ENCODE measurements at regions not wholly inside any gene's neighbourhood (a gene's known extent, or its start where the extent isn't known, plus 50 kb on each side); places are given as distances from the start of the nearest gene placed in this dataset.

DNA sequence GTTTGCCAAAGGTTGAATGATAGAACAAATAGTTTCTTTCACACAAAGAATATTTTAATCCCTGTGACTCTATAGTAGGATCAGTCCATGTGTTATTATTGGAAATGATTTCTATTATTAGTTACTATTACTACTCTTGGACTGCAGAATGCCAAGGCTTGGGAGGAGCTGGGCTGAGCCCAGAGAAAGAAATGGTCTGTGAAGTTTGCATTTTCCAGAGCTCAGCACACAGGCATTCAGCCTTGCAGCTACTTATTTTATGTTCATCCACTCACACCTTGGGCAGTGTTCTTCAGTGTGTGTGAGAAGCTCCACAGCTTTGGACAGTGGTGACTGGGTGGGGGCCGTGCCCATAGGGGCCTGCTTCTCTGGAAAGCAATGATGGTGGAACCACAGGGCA lies 583.1 kb downstream of the CCDC171 start:
- Mint-ChIP-seq H3K36me3 (no peaks in the 10 kb centered on the region), H3K4me1 (peaks cover 21% of the 10 kb centered on the region), H3K4me3 (no peak overlapping the region), H3K27ac (no peak overlapping the region), H3K9me3 (no peaks in the 10 kb centered on the region), H3K27me3 (ENCODE audit: low read depth) (no peaks in the 10 kb centered on the region)
- no peak for DNase-seq (ENCODE audit: low spot score in 2 of 2, unreplicated experiment in 2 of 2)
- TF ChIP-seq, protein P1, sequence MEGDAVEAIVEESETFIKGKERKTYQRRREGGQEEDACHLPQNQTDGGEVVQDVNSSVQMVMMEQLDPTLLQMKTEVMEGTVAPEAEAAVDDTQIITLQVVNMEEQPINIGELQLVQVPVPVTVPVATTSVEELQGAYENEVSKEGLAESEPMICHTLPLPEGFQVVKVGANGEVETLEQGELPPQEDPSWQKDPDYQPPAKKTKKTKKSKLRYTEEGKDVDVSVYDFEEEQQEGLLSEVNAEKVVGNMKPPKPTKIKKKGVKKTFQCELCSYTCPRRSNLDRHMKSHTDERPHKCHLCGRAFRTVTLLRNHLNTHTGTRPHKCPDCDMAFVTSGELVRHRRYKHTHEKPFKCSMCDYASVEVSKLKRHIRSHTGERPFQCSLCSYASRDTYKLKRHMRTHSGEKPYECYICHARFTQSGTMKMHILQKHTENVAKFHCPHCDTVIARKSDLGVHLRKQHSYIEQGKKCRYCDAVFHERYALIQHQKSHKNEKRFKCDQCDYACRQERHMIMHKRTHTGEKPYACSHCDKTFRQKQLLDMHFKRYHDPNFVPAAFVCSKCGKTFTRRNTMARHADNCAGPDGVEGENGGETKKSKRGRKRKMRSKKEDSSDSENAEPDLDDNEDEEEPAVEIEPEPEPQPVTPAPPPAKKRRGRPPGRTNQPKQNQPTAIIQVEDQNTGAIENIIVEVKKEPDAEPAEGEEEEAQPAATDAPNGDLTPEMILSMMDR (IDR thresholded peaks at IDR 0.05; ENCODE audit: unreplicated experiment) = no peak

DNA sequence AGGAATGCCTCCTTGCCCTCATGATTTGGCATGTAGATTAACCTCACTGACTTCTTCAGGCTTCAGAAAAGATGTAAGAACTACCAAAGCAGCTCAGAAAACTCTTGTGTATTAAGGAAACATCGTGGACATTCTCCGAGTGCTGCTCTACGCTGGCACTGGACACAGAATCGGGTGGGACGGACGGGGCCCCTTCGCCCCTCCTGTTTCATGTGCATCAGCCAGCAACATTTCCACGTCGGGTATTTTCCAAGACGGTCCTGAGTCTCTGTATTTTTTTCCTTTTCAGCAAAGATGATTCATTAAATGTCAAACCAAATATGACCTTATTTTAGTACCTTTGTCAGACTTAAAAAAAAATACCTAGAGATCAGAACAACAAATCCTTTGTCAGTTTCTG lies 583.6 kb downstream of the CCDC171 start:
- no peaks in the 10 kb centered on the region for H3K27me3 Mint-ChIP-seq (ENCODE audit: low read depth)
- H3K4me1 Mint-ChIP-seq = peaks cover 21% of the 10 kb centered on the region
- no peak for DNase-seq (ENCODE audit: low spot score in 2 of 2, unreplicated experiment in 2 of 2)
- H3K27ac Mint-ChIP-seq = no peak overlapping the region
- H3K9me3 Mint-ChIP-seq = no peaks in the 10 kb centered on the region
- no peak overlapping the region for H3K4me3 Mint-ChIP-seq
- TF ChIP-seq, protein P1 (IDR thresholded peaks at IDR 0.05; ENCODE audit: unreplicated experiment) = no peak
- no peaks in the 10 kb centered on the region for H3K36me3 Mint-ChIP-seq

DNA sequence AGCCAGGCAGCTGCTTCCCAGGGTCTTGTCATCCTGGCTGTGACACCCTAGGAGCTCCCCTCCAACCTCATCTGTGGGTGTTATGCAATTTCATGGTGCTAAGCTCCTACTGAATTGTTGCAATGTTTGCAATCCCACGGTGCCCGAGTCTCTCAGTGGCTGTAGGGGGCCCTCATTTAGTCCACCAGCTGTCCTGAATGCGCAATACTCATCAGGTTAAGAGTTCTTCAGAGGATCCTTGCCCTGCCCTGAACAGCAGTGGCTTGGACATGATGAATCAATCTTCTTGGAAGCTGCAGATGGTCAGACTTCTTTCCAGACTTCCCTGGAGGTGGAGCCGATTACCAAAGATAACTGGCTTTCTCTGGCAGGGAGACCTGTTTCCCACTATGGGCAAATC lies 584.1 kb downstream of the CCDC171 start:
- Mint-ChIP-seq H3K9me3 (no peaks in the 10 kb centered on the region), H3K36me3 (no peaks in the 10 kb centered on the region), H3K27me3 (ENCODE audit: low read depth) (no peaks in the 10 kb centered on the region), H3K4me1 (peaks cover 21% of the 10 kb centered on the region), H3K27ac (no peak overlapping the region), H3K4me3 (no peak overlapping the region)
- TF ChIP-seq, protein P1 (IDR thresholded peaks at IDR 0.05; ENCODE audit: unreplicated experiment) = no peak
- no peak for DNase-seq (ENCODE audit: low spot score in 2 of 2, unreplicated experiment in 2 of 2)

DNA sequence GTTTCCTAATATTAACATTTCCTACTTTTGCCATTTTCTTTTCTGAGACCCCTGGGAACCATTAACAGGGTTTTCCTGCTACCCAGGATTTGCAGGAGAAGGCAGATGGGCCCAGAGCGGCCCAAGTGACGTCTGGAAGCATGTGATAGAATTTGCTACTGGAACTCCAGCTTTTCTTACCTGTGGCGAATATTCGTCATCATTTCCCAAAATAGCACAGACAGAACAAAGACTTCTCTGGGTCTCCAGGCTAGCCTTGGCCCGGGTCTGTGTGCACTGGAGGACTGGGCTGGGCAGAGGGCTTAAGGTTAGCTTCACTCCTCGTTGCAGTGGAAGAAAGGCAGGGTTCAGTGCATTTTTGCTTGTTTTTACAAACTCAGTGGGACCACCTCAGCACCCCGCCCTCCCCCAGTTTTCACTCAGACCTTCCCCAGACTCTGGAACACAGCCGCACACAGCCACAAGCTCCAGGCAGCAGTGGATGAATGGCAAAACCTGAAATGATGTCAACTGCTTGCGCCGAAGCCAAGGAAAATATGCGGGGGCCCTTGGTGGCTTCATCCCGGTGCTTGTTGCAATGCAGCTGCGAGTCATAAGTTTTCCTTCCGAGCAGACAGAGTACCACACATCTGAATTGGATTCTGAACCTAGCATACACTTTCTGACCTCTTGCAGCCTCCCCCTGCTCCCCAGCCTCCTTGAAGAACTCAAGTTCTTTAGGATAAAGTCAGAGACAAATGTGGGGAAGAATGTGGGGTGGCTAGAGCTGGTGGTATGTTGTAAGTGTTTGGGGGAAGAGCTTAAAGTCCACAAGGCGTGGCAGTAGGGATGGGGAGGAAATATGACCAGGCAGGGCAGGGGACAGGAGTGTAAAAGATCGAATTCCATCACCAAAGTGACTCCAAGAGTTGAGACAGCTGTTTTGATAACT lies 586.0 kb downstream of the CCDC171 start:
- Mint-ChIP-seq H3K9me3 (peaks cover 3% of the 10 kb centered on the region), H3K27me3 (ENCODE audit: low read depth) (no peaks in the 10 kb centered on the region), H3K4me1 (peaks cover 28% of the 10 kb centered on the region), H3K4me3 (no peak overlapping the region), H3K27ac (no peak overlapping the region), H3K36me3 (no peaks in the 10 kb centered on the region)
- TF ChIP-seq, protein P1 (IDR thresholded peaks at IDR 0.05; ENCODE audit: unreplicated experiment) = no peak
- no peak for DNase-seq (ENCODE audit: low spot score in 2 of 2, unreplicated experiment in 2 of 2)

DNA sequence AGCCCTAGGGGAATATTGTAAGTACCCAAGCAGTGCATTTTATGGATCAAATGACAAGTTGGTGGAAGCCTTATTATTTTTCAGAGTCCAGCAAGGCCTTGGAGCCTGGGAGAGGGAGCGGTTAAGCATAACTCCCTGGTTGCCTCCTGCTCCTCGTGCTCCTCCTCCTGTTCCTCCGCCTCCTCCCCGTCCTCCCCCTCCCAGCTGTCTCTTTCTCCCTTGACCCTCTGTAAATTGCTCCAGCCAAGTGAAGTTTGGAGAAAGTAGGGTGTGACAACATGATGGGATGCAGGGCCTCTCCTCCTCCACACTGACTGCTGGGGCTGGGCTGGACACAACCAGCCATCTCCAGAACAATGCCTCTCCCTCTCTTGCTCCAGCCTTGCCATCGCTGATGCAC lies 586.9 kb downstream of the CCDC171 start:
- Mint-ChIP-seq H3K36me3 (no peaks in the 10 kb centered on the region), H3K4me1 (peaks cover 34% of the 10 kb centered on the region), H3K9me3 (peaks cover 3% of the 10 kb centered on the region), H3K27ac (peak overlapping the region; percentile 40), H3K4me3 (no peak overlapping the region), H3K27me3 (ENCODE audit: low read depth) (no peaks in the 10 kb centered on the region)
- TF ChIP-seq, protein P1 (IDR thresholded peaks at IDR 0.05; ENCODE audit: unreplicated experiment) = no peak
- DNase-seq (ENCODE audit: low spot score in 2 of 2, unreplicated experiment in 2 of 2) = no peak

All from mesothelial cell of epicardium (in vitro differentiated cells).